Mononuclear cell (primary cell): ENCODE measurements at regions not wholly inside any gene's neighbourhood (a gene's known extent, or its start where the extent isn't known, plus 50 kb on each side); places are given as distances from the start of the nearest gene placed in this dataset.

Source experiments
- H3K27me3 ChIP-seq: 2 replicates; pipeline ENCODE4 v1.6.0; 2011; ENCODE audit warnings: low read length, control low read depth; ENCODE audit not compliant: insufficient read depth
- H3K4me1 ChIP-seq: 2 replicates; pipeline ENCODE4 v1.5.1; 2011; ENCODE audit warnings: mild to moderate bottlenecking, low read length, control low read depth; ENCODE audit not compliant: insufficient read depth
- H3K4me3 ChIP-seq: 2 replicates; pipeline ENCODE4 v1.5.1; 2011; ENCODE audit warnings: mild to moderate bottlenecking, low read length, moderate library complexity
- H3K9me3 ChIP-seq: 2 replicates; pipeline ENCODE4 v1.5.1; 2011; ENCODE audit warnings: low read depth, mild to moderate bottlenecking, control low read depth, low read length

DNA sequence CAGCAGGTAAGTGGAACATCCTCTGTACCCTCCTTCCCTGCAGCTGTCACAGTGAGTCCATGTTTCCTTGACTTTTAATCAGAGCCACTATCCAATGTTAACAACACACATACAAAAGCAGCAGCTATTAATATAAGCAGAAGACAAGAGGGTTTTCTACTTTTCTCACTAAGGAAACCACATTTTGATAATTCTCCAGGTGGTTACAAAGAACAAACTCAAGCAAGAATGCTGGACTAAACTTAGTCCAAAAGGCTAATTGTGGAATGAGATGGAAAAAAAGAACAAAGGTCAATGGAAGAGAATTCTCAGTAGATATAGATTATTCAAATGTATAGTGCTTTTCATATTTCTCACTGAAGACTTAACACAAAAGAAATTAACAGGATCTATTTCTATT is 176.9 kb upstream of the SLC39A10 start:
- Histone ChIP-seq H3K4me1 (no peaks in the 10 kb centered on the region), H3K27me3 (no peaks in the 10 kb centered on the region), H3K4me3 (no peak overlapping the region), H3K9me3 (no peaks in the 10 kb centered on the region)

DNA sequence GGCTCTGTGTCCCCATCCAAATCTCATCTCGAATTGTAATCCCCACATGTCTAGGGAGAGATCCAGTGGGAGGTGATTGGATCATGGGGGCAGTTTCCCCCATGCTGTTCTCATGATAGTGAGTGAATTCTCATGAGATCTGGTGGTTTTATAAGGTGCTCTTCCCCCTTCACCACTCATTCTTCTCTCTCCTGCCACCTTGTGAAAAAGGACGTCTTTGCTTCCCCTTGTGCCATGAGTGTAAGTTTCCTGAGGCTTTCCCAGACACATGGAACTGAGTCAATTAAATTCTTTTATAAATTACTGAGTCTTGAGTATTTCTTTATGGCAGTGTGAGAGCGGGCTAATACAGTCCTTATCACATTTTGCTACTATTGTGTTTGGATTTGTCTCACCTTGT is 177.6 kb upstream of the SLC39A10 start:
- H3K27me3 ChIP-seq, result no peaks in the 10 kb centered on the region
- no peak overlapping the region for H3K4me3 ChIP-seq
- no peaks in the 10 kb centered on the region for H3K4me1 ChIP-seq
- H3K9me3 ChIP-seq, result no peaks in the 10 kb centered on the region

DNA sequence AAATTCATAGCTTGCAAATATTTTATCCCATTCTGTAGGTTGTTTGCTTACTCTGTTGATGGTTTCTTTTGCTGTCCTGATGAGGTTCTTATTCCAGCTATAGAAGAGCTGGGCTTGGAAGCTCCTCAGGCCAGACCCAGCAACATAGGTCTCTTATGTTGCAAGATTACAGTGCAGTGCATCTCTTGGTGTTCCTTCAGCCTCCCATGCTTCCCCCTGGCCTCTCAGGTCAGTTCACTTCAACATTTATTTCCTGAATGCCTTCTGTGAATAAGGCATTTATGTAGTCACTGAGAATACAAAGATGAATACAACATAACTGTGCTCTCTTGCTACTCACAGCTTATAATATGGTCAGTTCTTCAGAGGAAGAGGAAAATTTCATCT is 179.0 kb upstream of the SLC39A10 start:
- H3K4me1 ChIP-seq, result no peaks in the 10 kb centered on the region
- no peak overlapping the region for H3K4me3 ChIP-seq
- no peaks in the 10 kb centered on the region for H3K27me3 ChIP-seq
- H3K9me3 ChIP-seq, result no peaks in the 10 kb centered on the region

DNA sequence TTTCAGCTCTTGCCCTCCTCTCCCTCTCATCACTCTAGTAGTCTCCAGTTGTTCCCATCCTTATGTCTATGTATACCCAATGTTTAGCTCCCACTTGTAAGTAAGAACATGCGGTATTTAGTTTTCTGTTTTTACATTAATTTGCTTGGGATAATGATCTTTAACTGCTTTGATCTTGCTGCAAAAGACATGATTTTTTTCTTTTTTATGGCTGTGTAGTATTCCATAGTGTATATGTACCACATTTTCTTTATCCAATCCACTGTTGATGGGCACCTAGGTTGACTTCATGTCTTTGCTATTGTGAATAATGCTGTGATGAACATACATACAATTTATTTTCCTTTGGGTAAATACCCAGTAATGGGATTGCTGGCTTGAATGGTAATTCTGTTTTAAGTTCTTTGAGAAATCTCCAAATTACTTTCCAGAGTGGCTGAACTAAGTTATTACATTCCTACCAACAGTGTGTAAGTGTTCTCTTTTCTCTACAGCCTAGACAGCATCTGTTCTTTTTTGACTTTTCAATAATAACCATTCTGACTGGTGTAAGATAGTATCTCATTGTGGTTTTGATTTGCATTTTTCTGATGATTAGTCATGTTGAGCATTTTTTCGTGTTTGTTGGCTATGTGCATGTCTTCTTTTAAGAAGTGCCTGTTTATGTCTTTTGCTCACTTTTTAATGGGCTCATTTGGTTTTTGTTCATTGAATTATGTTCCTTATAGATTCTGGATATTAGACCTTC is 179.6 kb upstream of the SLC39A10 start:
- H3K9me3 ChIP-seq, result no peaks in the 10 kb centered on the region
- no peaks in the 10 kb centered on the region for H3K4me1 ChIP-seq
- H3K27me3 ChIP-seq, result no peaks in the 10 kb centered on the region
- H3K4me3 ChIP-seq, result no peak overlapping the region

DNA sequence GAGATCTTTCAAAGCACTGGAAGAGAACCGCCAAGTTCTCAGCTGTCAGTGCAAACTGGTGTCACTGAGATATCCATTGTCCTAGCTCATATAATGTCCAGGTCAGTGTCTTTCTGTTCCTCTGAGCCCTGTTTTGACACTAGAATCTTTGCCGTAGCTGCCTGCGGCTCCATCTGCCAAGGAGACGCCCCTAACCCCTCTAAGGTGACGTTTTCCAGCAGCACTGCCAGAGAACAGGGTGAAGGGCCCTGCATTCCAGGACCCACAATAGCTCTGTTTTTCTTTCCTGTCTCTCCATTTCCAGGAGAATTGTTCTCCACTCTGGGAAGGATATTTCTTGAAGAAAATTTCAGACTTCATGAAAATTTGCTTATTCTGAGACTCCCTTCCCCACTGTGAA is 181.7 kb upstream of the SLC39A10 start:
- Histone ChIP-seq H3K9me3 (no peaks in the 10 kb centered on the region), H3K4me1 (peaks cover 7% of the 10 kb centered on the region), H3K27me3 (no peaks in the 10 kb centered on the region)

DNA sequence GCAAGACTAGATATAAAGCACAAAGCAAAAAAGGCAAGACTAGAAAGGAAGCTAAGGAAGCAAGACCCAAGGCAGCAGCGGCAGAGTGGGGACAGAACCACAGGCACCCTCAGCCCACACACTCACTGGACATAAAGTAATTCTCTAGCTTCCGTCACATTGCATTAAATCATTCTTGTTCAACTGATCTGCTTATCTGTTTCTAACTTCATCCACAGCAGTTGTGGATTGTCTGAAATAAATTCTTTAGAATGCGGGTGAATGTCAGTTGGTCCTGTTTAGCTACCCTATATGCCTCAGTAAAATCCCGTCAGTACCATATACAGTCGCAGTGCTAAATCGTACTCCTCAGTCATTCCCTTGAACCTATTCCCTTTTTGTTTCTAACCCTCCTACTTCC is 183.2 kb upstream of the SLC39A10 start:
- Histone ChIP-seq H3K4me1 (peaks cover 12% of the 10 kb centered on the region), H3K27me3 (no peaks in the 10 kb centered on the region), H3K9me3 (no peaks in the 10 kb centered on the region), H3K4me3 (no peak overlapping the region)

More for the DNA sequence above, 181.7 kb upstream of the SLC39A10 start:
- H3K4me3 ChIP-seq, result no peak overlapping the region

DNA sequence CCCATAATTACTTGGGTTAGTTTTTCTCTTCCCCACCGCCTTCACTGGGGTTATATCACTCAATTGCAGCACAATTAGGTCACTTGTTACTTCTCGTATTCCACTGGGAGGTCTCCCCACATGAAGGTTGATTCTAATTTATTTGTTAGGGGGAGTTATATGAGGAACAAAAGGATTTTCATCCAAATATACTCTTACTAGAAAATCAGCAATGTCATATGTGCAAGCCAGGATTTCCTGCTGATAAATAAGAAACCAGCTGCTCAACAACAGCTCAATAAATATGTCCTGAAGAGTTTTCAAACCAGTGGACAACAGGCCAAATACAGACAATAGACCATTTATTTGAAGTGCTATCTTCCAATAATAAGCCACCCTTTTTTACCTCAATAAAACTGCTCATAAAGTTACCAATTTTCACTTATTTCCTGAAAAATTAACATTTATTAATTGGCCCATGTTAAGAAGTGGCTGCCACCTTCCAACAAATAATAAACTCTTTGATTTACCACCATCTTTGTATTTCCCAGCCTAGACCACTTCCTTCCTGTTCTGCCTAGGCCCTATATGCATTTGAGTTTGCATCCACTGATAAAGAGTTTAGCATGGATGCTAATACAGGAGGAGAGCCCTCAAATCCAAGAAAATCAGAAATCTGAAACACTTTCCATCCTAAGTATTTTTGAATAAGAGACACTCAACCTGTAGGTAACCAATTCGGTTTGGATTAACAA is 184.4 kb upstream of the SLC39A10 start:
- Histone ChIP-seq H3K4me1 (peaks cover 19% of the 10 kb centered on the region), H3K27me3 (no peaks in the 10 kb centered on the region), H3K4me3 (no peak overlapping the region), H3K9me3 (no peaks in the 10 kb centered on the region)

DNA sequence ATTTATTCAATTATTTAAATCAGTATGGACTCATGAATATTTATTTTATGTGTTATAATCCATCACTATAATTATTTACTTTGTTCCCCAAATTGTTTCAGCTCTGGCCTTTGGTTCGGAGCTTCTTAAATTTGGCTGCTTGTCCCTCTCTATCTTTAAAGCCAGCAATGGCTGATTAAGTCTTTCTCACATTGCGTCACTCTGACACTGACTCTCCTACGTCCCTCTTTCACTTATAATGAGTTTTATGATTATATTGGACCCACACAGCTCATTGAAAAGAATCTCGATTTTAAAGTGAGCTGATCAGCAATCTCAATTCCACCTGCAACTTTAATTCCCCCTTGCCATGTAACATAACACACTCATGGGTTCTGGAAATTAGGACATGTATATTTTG is 185.2 kb upstream of the SLC39A10 start:
- no peaks in the 10 kb centered on the region for H3K27me3 ChIP-seq
- peaks cover 19% of the 10 kb centered on the region for H3K4me1 ChIP-seq
- no peak overlapping the region for H3K4me3 ChIP-seq
- no peaks in the 10 kb centered on the region for H3K9me3 ChIP-seq

DNA sequence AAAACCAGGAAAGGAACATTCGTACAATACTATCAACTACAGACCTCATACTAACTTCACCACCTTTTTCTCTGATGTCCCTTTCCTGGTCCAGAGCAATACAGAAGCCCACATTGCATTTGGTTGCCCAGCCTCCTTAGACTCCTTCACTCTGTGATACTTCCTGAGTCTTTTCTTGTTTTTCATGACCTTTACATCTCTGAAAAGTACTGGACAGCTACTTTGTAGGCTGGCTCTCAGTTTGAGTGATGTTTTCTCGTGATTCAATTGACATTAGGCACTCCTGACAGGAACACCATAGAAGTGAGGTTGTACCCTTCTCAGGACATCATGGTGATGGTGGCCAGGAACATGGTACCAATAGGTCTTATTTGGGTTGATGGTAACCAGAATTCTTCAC is 185.9 kb upstream of the SLC39A10 start:
- Histone ChIP-seq H3K4me1 (peaks cover 19% of the 10 kb centered on the region), H3K9me3 (peaks cover 2% of the 10 kb centered on the region), H3K4me3 (no peak overlapping the region), H3K27me3 (no peaks in the 10 kb centered on the region)

DNA sequence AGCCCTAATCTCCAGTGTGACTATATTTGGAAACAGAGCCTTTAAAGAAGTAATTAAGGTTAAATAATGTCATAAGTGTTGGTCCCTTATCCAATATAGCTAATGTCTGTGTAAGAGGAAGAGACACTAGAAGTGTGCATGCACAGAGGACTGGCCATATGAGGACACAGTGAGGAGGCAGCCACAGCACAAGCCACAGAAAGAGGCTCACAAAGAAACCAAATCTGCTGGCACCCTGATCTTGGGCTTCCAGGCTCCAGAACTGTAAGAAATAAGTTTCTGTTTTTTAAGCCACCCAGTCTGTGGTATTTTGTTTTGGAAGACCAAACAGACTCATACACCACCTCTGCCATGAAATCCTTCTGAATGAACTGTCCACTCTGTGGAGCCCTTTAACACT is 186.4 kb upstream of the SLC39A10 start:
- no peak overlapping the region for H3K4me3 ChIP-seq
- peaks cover 19% of the 10 kb centered on the region for H3K4me1 ChIP-seq
- no peaks in the 10 kb centered on the region for H3K27me3 ChIP-seq
- peaks cover 8% of the 10 kb centered on the region for H3K9me3 ChIP-seq

DNA sequence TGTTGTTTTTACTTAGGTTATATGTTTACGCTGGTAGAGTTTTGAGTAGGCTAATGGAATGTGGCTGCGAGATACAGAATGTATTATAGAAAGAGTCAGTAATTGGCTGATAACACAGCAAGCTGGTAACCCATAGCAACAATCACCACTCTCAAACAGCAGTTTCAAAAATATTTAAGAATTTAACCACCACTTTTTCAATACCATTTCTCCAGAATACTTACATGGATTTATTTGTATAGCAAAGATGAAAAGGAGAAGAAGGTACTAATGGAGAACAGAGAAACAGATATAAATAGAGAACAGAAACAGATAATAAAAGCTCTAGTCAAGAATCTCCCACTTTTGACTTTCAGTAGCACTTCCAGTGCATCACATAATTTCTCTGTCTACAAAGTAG is 188.3 kb upstream of the SLC39A10 start:
- H3K4me1 ChIP-seq, result peaks cover 19% of the 10 kb centered on the region
- no peak overlapping the region for H3K4me3 ChIP-seq
- peaks cover 9% of the 10 kb centered on the region for H3K9me3 ChIP-seq
- H3K27me3 ChIP-seq, result no peaks in the 10 kb centered on the region

DNA sequence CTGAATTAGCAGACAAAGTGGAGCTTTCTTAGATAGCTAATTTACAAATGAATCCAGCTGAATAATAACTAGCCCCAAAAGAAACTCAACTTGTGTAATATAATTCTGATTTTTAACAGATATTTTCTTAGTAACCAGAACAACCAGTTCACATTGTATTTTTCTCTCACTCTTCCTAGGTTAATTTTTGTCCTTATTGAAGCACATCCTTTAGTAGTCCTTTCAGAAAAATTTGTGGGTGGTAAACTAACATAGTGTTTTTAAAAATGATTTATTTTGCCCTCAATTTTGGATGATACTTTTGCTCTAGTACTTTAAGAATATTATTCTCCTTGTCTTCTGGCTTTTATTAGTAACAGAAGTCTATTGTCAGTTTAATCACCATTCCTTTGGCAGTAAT is 190.6 kb upstream of the SLC39A10 start:
- Histone ChIP-seq H3K9me3 (peaks cover 9% of the 10 kb centered on the region), H3K4me3 (no peak overlapping the region), H3K4me1 (peaks cover 19% of the 10 kb centered on the region), H3K27me3 (no peaks in the 10 kb centered on the region)

DNA sequence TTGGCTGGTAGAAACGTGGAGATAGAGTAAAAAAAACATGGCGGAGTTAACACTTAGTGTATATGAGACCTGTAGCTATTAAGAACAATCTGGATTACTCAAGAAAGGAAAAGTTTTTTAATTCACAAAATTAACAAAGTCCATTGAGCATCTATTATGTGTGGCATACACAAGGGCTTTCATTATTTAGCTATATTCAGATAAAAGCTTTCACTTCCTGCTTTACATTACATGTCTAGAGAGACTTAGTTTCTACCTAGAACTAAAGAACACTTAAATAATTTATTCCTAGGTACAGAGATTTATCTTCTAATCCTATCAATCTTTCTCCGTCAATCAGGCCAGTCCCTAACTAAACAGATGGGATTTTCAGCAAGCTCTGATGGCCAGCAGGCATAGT is 196.0 kb upstream of the SLC39A10 start:
- no peaks in the 10 kb centered on the region for H3K4me1 ChIP-seq
- no peak overlapping the region for H3K4me3 ChIP-seq
- H3K9me3 ChIP-seq, result peaks cover 5% of the 10 kb centered on the region
- no peaks in the 10 kb centered on the region for H3K27me3 ChIP-seq

DNA sequence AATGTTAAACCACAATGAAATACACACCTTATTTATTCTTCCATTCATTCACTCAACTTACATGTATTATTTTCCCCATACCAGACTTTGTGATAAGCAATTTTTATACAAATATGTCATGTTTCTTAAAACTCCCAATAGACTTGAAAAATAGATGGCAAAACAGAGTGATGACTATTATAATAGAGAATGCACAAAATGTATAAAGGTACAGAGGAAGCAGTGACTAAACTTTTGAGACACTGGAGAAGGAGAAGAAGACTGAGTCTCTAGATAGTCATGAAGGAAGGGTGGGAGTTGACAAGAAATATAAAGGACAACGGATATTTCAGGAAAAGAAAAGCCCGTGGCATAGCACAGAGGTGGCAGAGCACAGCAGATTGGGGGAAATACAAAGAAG is 198.1 kb upstream of the SLC39A10 start:
- no peak overlapping the region for H3K4me3 ChIP-seq
- H3K27me3 ChIP-seq, result no peaks in the 10 kb centered on the region
- no peaks in the 10 kb centered on the region for H3K4me1 ChIP-seq
- no peaks in the 10 kb centered on the region for H3K9me3 ChIP-seq

DNA sequence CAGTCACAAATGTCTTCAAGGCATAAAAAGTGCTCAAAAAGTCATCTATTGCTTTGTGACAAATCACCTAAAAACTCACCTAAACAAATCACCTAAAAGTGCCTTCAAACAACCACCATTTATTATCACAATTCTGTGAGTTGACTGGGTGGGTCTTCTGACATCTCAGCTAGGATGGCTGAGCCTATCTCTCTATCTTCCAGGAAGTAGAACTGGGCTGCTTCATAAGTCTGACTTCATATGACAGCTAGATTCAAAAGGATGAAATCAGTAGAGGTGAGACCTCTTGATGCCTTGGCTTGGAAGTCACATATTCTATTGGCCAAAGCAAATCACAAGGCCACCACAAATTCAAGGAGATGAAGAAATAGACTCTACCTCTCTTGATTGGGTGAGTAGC is 199.2 kb upstream of the SLC39A10 start:
- Histone ChIP-seq H3K27me3 (no peaks in the 10 kb centered on the region), H3K4me3 (no peak overlapping the region), H3K4me1 (no peaks in the 10 kb centered on the region), H3K9me3 (no peaks in the 10 kb centered on the region)

DNA sequence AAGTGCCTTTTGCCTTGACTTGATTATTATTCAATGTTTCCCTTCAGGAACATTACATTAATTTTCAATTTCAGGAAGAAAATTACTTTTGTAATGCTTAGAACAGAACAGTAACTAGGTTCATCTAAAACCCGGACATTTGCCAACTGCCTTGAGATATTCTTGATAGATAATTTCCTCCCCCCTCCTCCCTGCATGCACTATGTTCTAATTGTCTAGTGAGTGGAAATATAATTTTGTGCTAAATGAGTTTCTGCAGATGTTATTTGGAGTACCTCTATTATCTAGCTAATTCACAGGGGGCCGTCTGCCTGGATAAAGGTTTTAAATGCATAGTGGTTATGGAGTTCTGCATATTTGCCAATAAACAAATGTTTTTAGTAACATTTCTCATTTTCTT is 200.3 kb upstream of the SLC39A10 start:
- Histone ChIP-seq H3K9me3 (no peaks in the 10 kb centered on the region), H3K4me3 (no peak overlapping the region), H3K4me1 (no peaks in the 10 kb centered on the region), H3K27me3 (no peaks in the 10 kb centered on the region)
